Mesenteric fat pad (tissue), 1 donor: ENCODE measurements at regions not wholly inside any gene's neighbourhood (a gene's known extent, or its start where the extent isn't known, plus 50 kb on each side); places are given as distances from the start of the nearest gene placed in this dataset.

Source experiments
- DNase-seq: peaks from one replicate; pipeline ENCODE4 v3.0.0-alpha.2; 2020; ENCODE audit warnings: low spot score
- donor health status: DM: yes; HTN: yes; CAD: no.

GRCh38 chr21:15366555-15366954 is 301.8 kb upstream of the NRIP1 start:
- DNase-seq, result no peak

- DNase-seq, result no peak
These were observed 302.3 kb upstream of the NRIP1 start for GRCh38 chr21:15367061-15367626.

- no peak for DNase-seq
These were observed 305.7 kb upstream of the NRIP1 start for GRCh38 chr21:15370462-15370975.

GRCh38 chr21:15373941-15374340 is 309.1 kb upstream of the NRIP1 start:
- DNase-seq, result no peak

- DNase-seq, result no peak
These were observed 315.0 kb upstream of the NRIP1 start for GRCh38 chr21:15379776-15380175.

- DNase-seq, result no peak
These were observed 318.8 kb upstream of the NRIP1 start for GRCh38 chr21:15383588-15383987.

- DNase-seq, result no peak
These were observed 325.2 kb upstream of the NRIP1 start for GRCh38 chr21:15390049-15390448.

- DNase-seq, result no peak
These were observed 332.5 kb upstream of the NRIP1 start for GRCh38 chr21:15397258-15397657.

GRCh38 chr21:15400905-15401304 is 328.9 kb upstream of the USP25 start:
- no peak for DNase-seq

- DNase-seq, result no peak
These were observed 328.5 kb upstream of the USP25 start for GRCh38 chr21:15401331-15401730.

GRCh38 chr21:15405214-15405613 is 324.6 kb upstream of the USP25 start:
- no peak for DNase-seq

- no peak for DNase-seq
These were observed 323.0 kb upstream of the USP25 start for GRCh38 chr21:15406791-15407190.

- DNase-seq, result no peak
These were observed 322.2 kb upstream of the USP25 start for GRCh38 chr21:15407585-15407984.

GRCh38 chr21:15408089-15408488 is 321.7 kb upstream of the USP25 start:
- no peak for DNase-seq

GRCh38 chr21:15409031-15409430 is 320.8 kb upstream of the USP25 start:
- no peak for DNase-seq

GRCh38 chr21:15410853-15411252 is 318.9 kb upstream of the USP25 start:
- DNase-seq, result no peak

GRCh38 chr21:15414057-15414456 is 315.7 kb upstream of the USP25 start:
- DNase-seq, result no peak

- DNase-seq, result no peak
These were observed 314.1 kb upstream of the USP25 start for GRCh38 chr21:15415541-15416261.

GRCh38 chr21:15421441-15421881 is 308.3 kb upstream of the USP25 start:
- no peak for DNase-seq

- DNase-seq, result no peak
These were observed 307.8 kb upstream of the USP25 start for GRCh38 chr21:15421947-15422346.

- no peak for DNase-seq
These were observed 307.0 kb upstream of the USP25 start for GRCh38 chr21:15422783-15423182.

GRCh38 chr21:15423676-15424445 is 305.9 kb upstream of the USP25 start:
- DNase-seq, result no peak
